Mesodermal cell (in vitro differentiated cells): ENCODE measurements at regions not wholly inside any gene's neighbourhood (a gene's known extent, or its start where the extent isn't known, plus 50 kb on each side); places are given as distances from the start of the nearest gene placed in this dataset.

ENCODE experiments used
- H3K27ac ChIP-seq: 2 replicates; pipeline ENCODE4 v1.7.0; 2013; ENCODE audit warnings: mild to moderate bottlenecking, low read depth, low read length, moderate library complexity; ENCODE audit not compliant: severe bottlenecking
- H3K36me3 ChIP-seq: 2 replicates; pipeline ENCODE4 v1.7.1; 2013; ENCODE audit warnings: mild to moderate bottlenecking, low read length, moderate library complexity; ENCODE audit not compliant: control insufficient read depth, insufficient read depth
- H3K4me1 ChIP-seq: one replicate; pipeline ENCODE4 v1.7.1; 2013; ENCODE audit warnings: mild to moderate bottlenecking, low read length; ENCODE audit not compliant: insufficient read depth, control insufficient read depth, poor library complexity, severe bottlenecking
- H3K4me3 ChIP-seq: 2 replicates; pipeline ENCODE4 v1.7.0; 2013; ENCODE audit warnings: low read length, control low read depth, mild to moderate bottlenecking; ENCODE audit not compliant: insufficient read depth, poor library complexity, severe bottlenecking; ENCODE audit errors: extremely low read depth
- H3K9me3 ChIP-seq: 2 replicates; pipeline ENCODE4 v1.7.1; 2013; ENCODE audit warnings: mild to moderate bottlenecking, low read length, moderate library complexity; ENCODE audit not compliant: control insufficient read depth
- WGBS, 2 experiments: methylation state at CpG; one replicate each; pipeline ENCODE4 v1.1.5; 2013; ENCODE audit warnings: missing lambda C conversion rate in 2 of 2; ENCODE audit not compliant: insufficient coverage in 2 of 2; 5-methylcytosine and 5-hydroxymethylcytosine counted together

- Histone ChIP-seq H3K27ac (no peak overlapping the region), H3K36me3 (no peaks in the 10 kb centered on the region), H3K9me3 (no peaks in the 10 kb centered on the region), H3K4me1 (peaks cover 6% of the 10 kb centered on the region), H3K4me3 (no peak overlapping the region)
- WGBS, 2 experiments: no CpG with 5 or more reads among the region's 3 CpGs
Measured at GRCh38 chr9:78613006-78613405, 316.1 kb downstream of the PSAT1 start.

GRCh38 chr9:78614892-78615291 is 318.0 kb downstream of the PSAT1 start:
- H3K27ac ChIP-seq: no peak overlapping the region
- H3K9me3 ChIP-seq: no peaks in the 10 kb centered on the region
- 92 to 93% methylated on average over 3 of the region's 3 CpGs for WGBS, 2 experiments
- H3K4me3 ChIP-seq: no peak overlapping the region
- H3K36me3 ChIP-seq: no peaks in the 10 kb centered on the region
- peaks cover 7% of the 10 kb centered on the region for H3K4me1 ChIP-seq

- Histone ChIP-seq H3K27ac (no peak overlapping the region), H3K36me3 (no peaks in the 10 kb centered on the region), H3K9me3 (no peaks in the 10 kb centered on the region), H3K4me3 (no peak overlapping the region), H3K4me1 (peaks cover 11% of the 10 kb centered on the region)
- 94 to 100% methylated on average over 5 of the region's 5 CpGs for WGBS, 2 experiments
Measured at GRCh38 chr9:78615372-78615771, 318.4 kb downstream of the PSAT1 start.

GRCh38 chr9:78618735-78619134 is 321.8 kb downstream of the PSAT1 start:
- H3K4me3 ChIP-seq: no peak overlapping the region
- no peaks in the 10 kb centered on the region for H3K36me3 ChIP-seq
- no peak overlapping the region for H3K27ac ChIP-seq
- WGBS, 2 experiments: no CpG with 5 or more reads among the region's 2 CpGs
- H3K9me3 ChIP-seq: no peaks in the 10 kb centered on the region
- peaks cover 13% of the 10 kb centered on the region for H3K4me1 ChIP-seq

GRCh38 chr9:78620303-78620702 is 323.4 kb downstream of the PSAT1 start:
- WGBS, 2 experiments: 83 to 95% methylated on average over 3 of the region's 3 CpGs
- no peaks in the 10 kb centered on the region for H3K36me3 ChIP-seq
- H3K9me3 ChIP-seq: no peaks in the 10 kb centered on the region
- H3K27ac ChIP-seq: no peak overlapping the region
- H3K4me3 ChIP-seq: no peak overlapping the region
- peaks cover 13% of the 10 kb centered on the region for H3K4me1 ChIP-seq

GRCh38 chr9:78620764-78621163 is 323.8 kb downstream of the PSAT1 start:
- Histone ChIP-seq H3K4me3 (no peak overlapping the region), H3K9me3 (no peaks in the 10 kb centered on the region), H3K36me3 (no peaks in the 10 kb centered on the region), H3K4me1 (peaks cover 13% of the 10 kb centered on the region), H3K27ac (no peak overlapping the region)
- WGBS, 2 experiments: 89 to 91% methylated on average over 3 to 5 of the region's 5 CpGs

- Histone ChIP-seq H3K4me1 (peaks cover 13% of the 10 kb centered on the region), H3K9me3 (no peaks in the 10 kb centered on the region), H3K36me3 (no peaks in the 10 kb centered on the region), H3K4me3 (no peak overlapping the region), H3K27ac (no peak overlapping the region)
- 100% methylated on average over 1 of the region's 2 CpGs; no CpG with 5 or more reads in 1 of the 2 experiments for WGBS, 2 experiments
Measured at GRCh38 chr9:78622126-78622525, 325.2 kb downstream of the PSAT1 start.

- Histone ChIP-seq H3K27ac (no peak overlapping the region), H3K36me3 (no peaks in the 10 kb centered on the region), H3K4me1 (no peaks in the 10 kb centered on the region), H3K9me3 (no peaks in the 10 kb centered on the region), H3K4me3 (no peak overlapping the region)
Measured at GRCh38 chr9:78626971-78627370, 330.0 kb downstream of the PSAT1 start.

- Histone ChIP-seq H3K4me1 (no peaks in the 10 kb centered on the region), H3K36me3 (no peaks in the 10 kb centered on the region), H3K27ac (no peak overlapping the region), H3K9me3 (no peaks in the 10 kb centered on the region), H3K4me3 (no peak overlapping the region)
- 67% methylated on average over 1 of the region's 4 CpGs; no CpG with 5 or more reads in 1 of the 2 experiments for WGBS, 2 experiments
Measured at GRCh38 chr9:78630966-78631365, 334.0 kb downstream of the PSAT1 start.

- 77 to 89% methylated on average over 4 of the region's 4 CpGs for WGBS, 2 experiments
- Histone ChIP-seq H3K4me1 (peaks cover 8% of the 10 kb centered on the region), H3K4me3 (no peak overlapping the region), H3K36me3 (no peaks in the 10 kb centered on the region), H3K27ac (no peak overlapping the region), H3K9me3 (no peaks in the 10 kb centered on the region)
Measured at GRCh38 chr9:78640728-78641127, 343.8 kb downstream of the PSAT1 start.

- Histone ChIP-seq H3K36me3 (no peaks in the 10 kb centered on the region), H3K27ac (no peak overlapping the region), H3K4me1 (no peaks in the 10 kb centered on the region), H3K4me3 (no peak overlapping the region), H3K9me3 (no peaks in the 10 kb centered on the region)
Measured at GRCh38 chr9:78644359-78644758, 347.4 kb downstream of the PSAT1 start.

- no peaks in the 10 kb centered on the region for H3K4me1 ChIP-seq
- no CpG with 5 or more reads among the region's 1 CpG for WGBS, 2 experiments
- H3K27ac ChIP-seq: no peak overlapping the region
- no peaks in the 10 kb centered on the region for H3K36me3 ChIP-seq
- no peaks in the 10 kb centered on the region for H3K9me3 ChIP-seq
- H3K4me3 ChIP-seq: no peak overlapping the region
Measured at GRCh38 chr9:78654324-78654723, 357.4 kb downstream of the PSAT1 start.
